ENCODE measurements at regions not wholly inside any gene's neighbourhood (a gene's known extent, or its start where the extent isn't known, plus 50 kb on each side); places are given as distances from the start of the nearest gene placed in this dataset.
"Not testable (repeated sequence)": the region's sequence is repeated elsewhere in the genome, so short reads cannot be mapped to it uniquely, and the experiment has no call there.

DNA sequence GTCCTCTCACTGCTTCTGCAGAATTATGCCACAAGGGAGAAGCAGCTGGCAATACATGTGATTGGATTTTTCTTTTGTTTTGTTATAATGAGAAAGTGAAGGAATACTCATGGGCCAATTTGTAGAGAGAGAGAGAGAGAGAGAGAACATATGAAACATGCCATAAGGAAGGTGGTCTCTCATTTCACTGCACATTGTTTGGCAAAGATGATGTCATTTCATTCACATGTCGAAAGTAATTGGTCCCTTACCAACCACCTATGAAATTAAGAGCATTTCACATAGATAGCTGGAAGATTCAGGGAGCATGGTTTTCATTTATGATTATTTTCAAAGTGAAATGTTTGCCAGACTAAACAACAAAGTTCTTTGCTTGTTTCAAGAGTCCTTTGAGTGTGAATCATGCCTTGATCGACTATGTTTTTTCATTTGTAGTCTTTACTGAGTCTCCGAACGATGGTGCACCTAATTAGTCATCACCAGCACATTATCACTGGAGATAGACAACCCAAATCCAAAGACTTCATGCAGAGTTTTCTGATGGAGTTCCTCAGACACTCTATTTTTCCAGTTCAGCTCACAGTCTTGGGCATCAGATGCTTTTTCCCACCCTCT is 130.1 kb upstream of the ZEB1 start:
- no peak for DNase-seq

DNA sequence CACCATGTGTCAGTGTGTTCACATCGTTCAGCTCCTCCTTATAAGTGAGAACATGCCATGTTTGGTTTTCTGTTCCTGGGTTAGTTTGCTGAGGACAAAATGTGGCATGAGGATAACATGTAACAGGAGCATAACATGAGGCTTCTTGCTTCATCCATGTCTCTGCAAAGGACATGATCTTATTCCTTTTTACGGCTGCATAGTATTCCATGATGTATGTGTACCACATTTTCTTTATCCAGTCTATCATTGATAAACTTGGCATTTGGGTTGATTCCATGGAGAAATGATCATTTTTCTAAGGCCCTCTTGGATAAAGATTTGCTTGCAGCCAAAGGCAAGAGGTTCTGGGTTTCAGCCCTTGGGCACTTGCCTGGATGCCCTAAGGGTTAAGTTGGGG is 128.5 kb upstream of the ZEB1 start:
- DNase-seq, result no peak

DNA sequence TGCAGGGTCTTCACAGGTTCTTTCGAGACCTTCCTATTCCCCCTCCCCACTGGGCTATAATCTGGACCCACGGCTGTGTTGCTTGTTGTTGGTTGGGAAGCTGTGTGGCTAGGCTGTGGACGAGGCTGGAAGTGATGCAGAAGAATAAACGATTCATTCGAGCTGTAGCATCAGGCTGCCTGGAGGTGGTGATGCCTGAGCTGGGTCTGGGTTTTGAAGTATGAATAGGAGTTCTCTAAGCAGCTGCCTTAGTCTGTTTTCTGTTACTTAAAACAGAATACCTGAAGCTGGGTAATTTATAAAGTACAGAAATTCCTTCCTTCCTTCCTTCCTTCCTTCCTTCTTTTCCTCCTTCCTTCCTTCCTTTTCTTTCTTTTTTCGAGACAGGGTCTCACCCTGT is 126.5 kb upstream of the ZEB1 start:
- DNase-seq, result no peak

GRCh38 chr10:31194986-31195385 is 124.0 kb upstream of the ZEB1 start:
- no peak for DNase-seq

- no peak for DNase-seq
These were observed 121.1 kb upstream of the ZEB1 start for GRCh38 chr10:31197886-31198285.

DNA sequence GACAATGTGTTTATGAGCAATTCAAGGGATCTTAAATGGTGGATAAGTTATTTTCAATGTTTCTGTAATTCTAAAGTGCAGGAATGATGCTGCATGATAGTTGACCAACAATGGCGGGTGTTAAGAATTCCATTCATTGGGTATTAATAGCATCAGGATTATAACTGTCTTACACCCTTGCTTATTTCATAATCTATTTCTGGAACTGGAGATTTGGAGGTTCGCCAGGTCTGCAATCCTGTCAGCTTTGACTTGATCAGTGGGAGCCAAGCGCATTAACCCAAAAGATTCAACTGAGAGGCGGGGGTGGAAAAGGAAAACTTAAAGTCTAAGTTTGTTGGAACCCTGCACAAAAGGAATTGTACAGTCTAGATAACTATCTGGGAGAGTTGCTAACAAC is 114.9 kb upstream of the ZEB1 start:
- no peak for DNase-seq

DNA sequence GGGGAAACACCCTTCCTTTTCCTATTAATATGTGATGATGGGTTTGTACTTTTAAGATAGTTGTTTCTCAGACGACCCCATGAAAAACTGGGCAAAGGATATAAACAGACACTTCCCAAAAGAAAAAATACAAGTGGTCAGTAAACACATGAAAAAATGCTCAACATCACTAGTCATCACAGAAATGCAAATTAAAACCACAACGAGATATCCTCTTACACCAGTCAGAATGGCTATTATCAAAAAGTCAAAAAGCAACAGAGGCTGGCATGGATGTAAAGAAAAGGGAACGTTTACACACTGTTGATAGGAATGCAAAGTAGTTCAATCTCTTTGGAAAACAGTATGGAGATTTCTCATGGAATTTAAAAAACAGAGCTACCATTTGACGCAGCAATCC is 111.4 kb upstream of the ZEB1 start:
- peak; percentile 30 for DNase-seq

DNA sequence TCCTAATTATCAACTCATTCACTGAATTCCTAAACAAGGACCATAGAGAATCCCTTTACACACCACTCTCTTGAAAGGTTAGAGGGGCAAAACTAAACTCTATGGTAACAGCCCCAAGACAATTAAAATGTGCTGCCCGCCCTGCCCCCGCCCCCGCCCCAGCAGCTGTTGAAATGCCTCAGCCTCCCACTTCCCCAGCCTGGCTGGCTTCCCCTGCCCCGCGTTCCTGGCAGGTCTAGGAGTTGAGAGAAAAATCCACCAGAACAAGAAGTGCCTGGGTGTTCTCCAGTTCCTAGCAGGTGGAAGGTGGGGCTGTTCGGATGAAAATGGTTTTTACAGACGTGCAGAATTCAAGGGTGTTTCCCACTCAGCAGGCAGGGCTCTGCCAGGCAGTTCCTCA is 109.5 kb upstream of the ZEB1 start:
- no peak for DNase-seq

GRCh38 chr10:31210190-31210589 is 108.8 kb upstream of the ZEB1 start:
- no peak for DNase-seq

- DNase-seq, result no peak
These were observed 105.1 kb upstream of the ZEB1 start for GRCh38 chr10:31213959-31214358.

DNA sequence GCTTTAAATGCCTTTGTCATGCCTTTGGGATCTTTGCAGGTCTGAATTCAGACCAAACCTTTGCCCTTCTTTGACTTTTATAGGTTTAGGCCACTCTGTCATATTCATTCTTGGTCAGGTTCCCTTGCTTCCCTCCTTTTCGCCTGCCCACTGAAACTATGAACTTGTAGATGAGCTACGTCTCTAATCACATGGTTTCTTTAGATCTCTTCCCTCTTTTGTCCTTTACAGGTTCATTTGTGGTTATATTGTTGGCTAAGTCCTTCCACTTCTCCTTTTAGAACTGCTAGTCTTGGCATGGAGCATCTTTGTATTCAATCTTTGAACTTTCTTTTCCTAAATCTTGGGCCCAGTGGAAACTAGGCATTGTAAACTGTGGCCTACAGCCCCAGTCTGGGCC is 104.0 kb upstream of the ZEB1 start:
- no peak for DNase-seq

- no peak for DNase-seq
These were observed 99.7 kb upstream of the ZEB1 start for GRCh38 chr10:31219306-31219705.

DNA sequence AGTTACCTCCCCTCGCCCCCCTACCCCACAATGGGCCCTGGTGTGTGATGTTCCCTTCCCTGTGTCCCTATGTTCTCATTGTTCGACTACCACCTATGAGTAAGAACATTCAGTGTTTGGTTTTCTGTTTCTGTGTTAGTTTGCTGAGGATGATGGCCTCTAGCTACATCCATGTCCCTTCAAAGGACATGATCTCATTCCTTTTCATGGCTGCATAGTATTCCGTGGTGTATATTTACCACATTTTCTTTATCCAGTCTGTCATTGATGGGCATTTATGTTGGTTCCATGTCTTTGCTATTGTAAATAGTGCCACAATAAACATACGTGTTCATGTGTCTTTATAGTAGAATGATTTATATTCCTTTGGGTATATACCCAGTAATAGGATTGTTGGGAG is 90.2 kb upstream of the ZEB1 start:
- not testable (repeated sequence) for DNase-seq

DNA sequence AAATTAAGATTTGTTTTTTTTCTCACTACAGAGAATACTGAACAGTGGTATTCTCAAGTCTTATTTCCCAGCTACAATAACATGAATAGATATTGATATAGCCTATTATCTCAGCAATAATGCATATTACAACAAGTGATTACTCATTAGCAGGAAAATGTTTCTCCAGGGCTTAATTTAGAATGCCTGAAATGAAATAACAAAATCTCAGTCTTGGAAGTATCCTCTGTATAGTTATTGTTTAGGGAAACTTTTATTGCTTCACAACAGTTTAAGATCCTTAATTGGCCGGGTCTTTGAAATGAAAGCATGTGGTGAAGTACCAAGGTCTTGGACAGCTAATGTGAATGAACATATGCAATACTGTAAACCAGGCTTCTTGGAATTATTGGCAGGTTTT is 79.1 kb upstream of the ZEB1 start:
- DNase-seq, result no peak

- no peak for DNase-seq
These were observed 76.1 kb upstream of the ZEB1 start for GRCh38 chr10:31242902-31243301.

DNA sequence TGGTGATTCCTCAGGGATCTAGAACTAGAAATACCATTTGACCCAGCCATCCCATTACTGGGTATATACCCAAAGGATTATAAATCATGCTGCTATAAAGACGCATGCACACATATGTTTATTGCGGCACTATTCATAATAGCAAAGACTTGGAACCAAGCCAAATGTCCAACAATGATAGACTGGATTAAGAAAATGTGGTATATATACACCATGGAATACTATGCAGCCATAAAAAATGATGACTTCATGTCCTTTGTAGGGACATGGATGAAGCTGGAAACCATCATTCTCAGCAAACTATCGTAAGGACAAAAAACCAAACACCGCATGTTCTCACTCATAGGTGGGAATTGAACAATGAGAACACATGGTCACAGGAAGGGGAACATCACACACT is 67.9 kb upstream of the ZEB1 start:
- DNase-seq, result not testable (repeated sequence)

- no peak for DNase-seq
These were observed 65.8 kb upstream of the ZEB1 start for GRCh38 chr10:31253237-31253636.

DNA sequence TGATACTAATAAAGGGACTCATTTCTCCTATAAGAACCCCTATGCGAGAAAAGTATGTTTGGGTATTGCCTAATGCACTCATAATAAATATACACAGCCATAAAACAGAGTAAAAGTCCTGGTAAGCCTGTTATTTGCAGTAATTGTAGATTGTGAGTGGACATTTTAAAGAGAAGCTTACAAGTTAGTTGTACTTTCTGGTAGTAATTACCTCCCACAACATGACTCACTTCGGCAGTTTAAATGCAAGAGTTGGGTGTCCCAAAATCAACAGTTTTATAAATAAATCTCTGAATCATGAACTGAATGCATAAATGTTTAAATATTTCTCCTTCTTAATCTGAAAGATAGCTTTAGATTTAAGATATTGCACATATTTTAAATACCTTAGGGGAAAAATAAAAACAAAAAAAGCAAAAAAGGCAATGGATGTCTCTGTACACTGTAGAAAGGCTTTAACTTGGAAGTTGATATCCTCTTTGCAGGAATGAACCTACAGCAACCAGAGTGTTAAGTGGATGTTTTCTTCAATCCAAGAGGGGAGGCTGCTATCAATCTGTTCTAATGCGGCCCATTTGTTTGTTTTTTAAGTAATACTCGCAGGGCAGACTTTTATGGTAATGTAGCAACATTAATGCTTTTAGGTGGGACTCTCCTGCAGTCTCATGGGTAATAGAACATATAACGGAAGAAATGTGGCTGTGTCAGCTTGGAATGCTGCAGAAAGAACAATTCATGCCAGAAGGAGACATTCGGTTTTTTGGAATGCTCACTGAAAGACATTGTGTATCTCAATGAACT is 57.3 kb upstream of the ZEB1 start:
- no peak for DNase-seq

DNA sequence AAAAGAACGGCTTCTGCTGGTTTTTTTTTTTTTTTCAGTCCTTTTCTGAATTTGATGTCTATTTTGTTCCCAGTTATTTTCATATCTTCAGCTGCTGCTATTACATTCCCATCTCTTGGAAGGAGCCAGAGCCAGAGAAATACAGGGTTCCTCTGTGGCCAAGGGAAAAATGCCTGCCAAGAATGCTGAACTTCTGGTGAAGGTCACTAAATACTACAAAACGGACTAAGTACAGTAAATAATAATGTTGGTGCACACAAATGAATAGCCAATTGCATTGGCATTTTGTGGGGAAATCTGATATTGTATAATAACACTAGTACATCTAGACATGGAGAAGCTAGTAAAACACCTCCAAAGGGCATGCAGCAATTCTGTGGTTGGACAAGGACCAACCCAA is 56.3 kb upstream of the ZEB1 start:
- no peak for DNase-seq

- no peak for DNase-seq
These were observed 55.1 kb upstream of the ZEB1 start for GRCh38 chr10:31263903-31264302.

DNA sequence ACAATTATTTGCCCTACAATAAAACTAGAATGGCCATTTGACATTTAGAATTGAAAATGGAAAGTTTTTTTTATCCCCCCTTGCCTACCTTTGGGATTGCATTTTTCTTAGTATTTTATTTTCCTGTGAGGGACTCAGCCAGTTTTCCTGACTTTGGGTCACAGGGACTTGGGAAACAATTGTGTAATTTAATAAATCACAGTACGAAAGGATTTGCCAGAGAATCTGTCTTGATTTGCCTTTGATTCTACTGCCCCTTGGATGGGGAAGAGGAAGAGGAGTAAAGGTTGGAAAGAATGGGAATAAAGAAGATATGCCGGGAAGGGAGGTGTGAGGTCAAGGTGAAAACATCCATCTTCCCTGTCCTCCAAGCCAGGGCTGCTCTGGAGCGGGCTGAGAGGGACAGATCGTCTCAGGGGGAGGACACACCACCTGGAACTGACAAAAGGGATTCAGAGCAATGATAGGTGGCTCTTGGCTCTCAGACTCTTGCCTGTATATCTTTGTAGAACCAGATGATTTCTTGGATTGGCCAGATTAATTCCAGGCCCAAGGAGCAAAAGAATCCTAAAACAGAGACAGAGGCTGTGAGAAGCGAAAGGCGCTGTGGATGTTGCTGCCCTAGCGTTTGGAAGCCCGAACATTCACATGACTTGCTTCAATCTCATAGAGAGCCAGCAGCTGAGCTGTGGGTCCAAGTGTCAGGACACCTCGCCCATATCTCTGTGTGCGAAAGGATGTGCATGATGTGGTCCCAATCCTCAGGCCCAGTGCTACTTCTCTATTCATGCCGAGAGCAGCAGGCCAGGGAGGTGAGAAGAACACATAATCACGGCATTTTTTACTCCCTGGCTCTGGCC is 50.3 kb upstream of the ZEB1 start:
- no peak for DNase-seq

Measured in NCI-H526 treated with DMSO at 0.1 percent for 48 hours (cell line).